HG03066 (cell line): ENCODE measurements at regions not wholly inside any gene's neighbourhood (a gene's known extent, or its start where the extent isn't known, plus 50 kb on each side); places are given as distances from the start of the nearest gene placed in this dataset.
"Not testable (repeated sequence)": the region's sequence is repeated elsewhere in the genome, so short reads cannot be mapped to it uniquely, and the experiment has no call there.

Source experiments
- ATAC-seq: cut with Tn5 transposase; IDR thresholded peaks from one replicate; pipeline ENCODE4 v1.9.1; 2021; ENCODE audit warnings: low read depth; ENCODE audit not compliant: unreplicated experiment

GRCh38 chr4:42205541-42205940, 53.1 kb upstream of the BEND4 start:
- ATAC-seq, result no peak

GRCh38 chr4:42216664-42217063, 64.2 kb upstream of the BEND4 start:
- ATAC-seq, result no peak

- no peak for ATAC-seq
Measured at GRCh38 chr4:42225286-42225685, 72.8 kb upstream of the BEND4 start.

- ATAC-seq, result no peak
Measured at GRCh38 chr4:42234817-42235216, 82.4 kb upstream of the BEND4 start.

GRCh38 chr4:42235304-42236021, 83.0 kb upstream of the BEND4 start:
- no peak for ATAC-seq

- ATAC-seq, result no peak
Measured at GRCh38 chr4:42237010-42237409, 84.6 kb upstream of the BEND4 start.

- ATAC-seq, result no peak
Measured at GRCh38 chr4:42237451-42237850, 85.0 kb upstream of the BEND4 start.

- ATAC-seq, result no peak
Measured at GRCh38 chr4:42248972-42249371, 96.5 kb upstream of the BEND4 start.

- ATAC-seq, result no peak
Measured at GRCh38 chr4:42252315-42252714, 99.9 kb upstream of the BEND4 start.

- ATAC-seq, result not testable (repeated sequence)
Measured at GRCh38 chr4:42257645-42258044, 105.2 kb upstream of the BEND4 start.

GRCh38 chr4:42262701-42263490, 110.4 kb upstream of the BEND4 start:
- no peak for ATAC-seq

- no peak for ATAC-seq
Measured at GRCh38 chr4:42265782-42266602, 113.5 kb upstream of the BEND4 start.

- ATAC-seq, result no peak
Measured at GRCh38 chr4:42267724-42268123, 115.3 kb upstream of the BEND4 start.

GRCh38 chr4:42268824-42269223, 116.4 kb upstream of the BEND4 start:
- ATAC-seq, result no peak

- no peak for ATAC-seq
Measured at GRCh38 chr4:42271096-42271495, 118.6 kb upstream of the BEND4 start.

GRCh38 chr4:42277291-42277690, 120.0 kb upstream of the SHISA3 start:
- no peak for ATAC-seq

GRCh38 chr4:42278709-42279324, 118.5 kb upstream of the SHISA3 start:
- no peak for ATAC-seq

- ATAC-seq, result no peak
Measured at GRCh38 chr4:42280327-42281095, 116.8 kb upstream of the SHISA3 start.

- ATAC-seq, result peak; percentile 52
Measured at GRCh38 chr4:42281324-42282020, 115.8 kb upstream of the SHISA3 start.
